ENCODE measurements at regions not wholly inside any gene's neighbourhood (a gene's known extent, or its start where the extent isn't known, plus 50 kb on each side); places are given as distances from the start of the nearest gene placed in this dataset.

- H2AFZ ChIP-seq = no peak overlapping the region
- no peaks in the 10 kb centered on the region for H3K9me3 ChIP-seq (ENCODE audit: low read depth)
- H3K27ac ChIP-seq = no peak overlapping the region
- no peak for DNase-seq (ENCODE audit: low spot score)
- peaks cover 12% of the 10 kb centered on the region for H3K4me1 ChIP-seq (ENCODE audit: insufficient read depth)
- H4K20me1 ChIP-seq (ENCODE audit: insufficient read depth, poor library complexity, severe bottlenecking) = no peaks in the 10 kb centered on the region
- peak overlapping the region; percentile 7 for H3K4me2 ChIP-seq
- no peak overlapping the region for H3K4me3 ChIP-seq
- WGBS (ENCODE audit: low lambda C conversion rate, missing lambda C conversion rate) = 35% methylated on average over 2 of the region's 2 CpGs
- H3K9me2 ChIP-seq (replicated peaks; ENCODE audit: insufficient read depth) = no peaks in the 10 kb centered on the region
- TF ChIP-seq CTCF (IDR thresholded peaks at IDR 0.05; ENCODE audit: poor library complexity) (no peak), EZH2phosphoT487 (IDR thresholded peaks at IDR 0.05; ENCODE audit: low read depth, severe bottlenecking, unreplicated experiment) (no peak), EZH2 (IDR thresholded peaks at IDR 0.05; ENCODE audit: borderline replicate concordance) (no peak)
- no peaks in the 10 kb centered on the region for H3K27me3 ChIP-seq
- no peaks in the 10 kb centered on the region for H3K36me3 ChIP-seq (replicated peaks; ENCODE audit: insufficient read depth, low read depth)
- H3K79me2 ChIP-seq = no peaks in the 10 kb centered on the region
Observed at GRCh38 chr3:107024551-107025026, 352.6 kb upstream of the CCDC54 start.

DNA sequence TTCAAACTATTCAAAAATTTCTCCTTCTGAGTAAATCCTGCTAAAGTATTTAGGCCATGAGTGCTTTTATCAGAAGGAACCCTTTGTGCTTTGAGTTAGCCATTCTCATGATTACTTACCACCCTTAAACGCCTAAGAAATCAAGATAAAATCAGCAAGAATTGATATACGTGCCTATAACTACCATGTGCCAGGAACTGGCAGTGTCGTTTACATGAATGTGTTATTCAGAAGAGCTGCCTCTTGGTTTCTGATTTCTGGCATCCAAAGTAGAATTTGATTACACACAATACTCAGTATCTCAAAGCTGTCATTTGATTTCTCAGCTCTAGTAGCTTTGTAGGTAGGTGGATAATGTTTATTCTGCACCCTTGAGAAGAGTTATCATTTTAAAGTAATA lies 351.3 kb upstream of the CCDC54 start:
- DNase-seq (ENCODE audit: low spot score) = no peak
- Histone ChIP-seq H3K4me2 (no peak overlapping the region), H3K36me3 (replicated peaks; ENCODE audit: insufficient read depth, low read depth) (no peaks in the 10 kb centered on the region), H3K79me2 (no peaks in the 10 kb centered on the region), H3K27ac (no peak overlapping the region), H3K4me1 (ENCODE audit: insufficient read depth) (peaks cover 12% of the 10 kb centered on the region), H4K20me1 (ENCODE audit: insufficient read depth, poor library complexity, severe bottlenecking) (no peaks in the 10 kb centered on the region), H3K4me3 (no peak overlapping the region), H3K9me2 (replicated peaks; ENCODE audit: insufficient read depth) (no peaks in the 10 kb centered on the region), H3K9me3 (ENCODE audit: low read depth) (no peaks in the 10 kb centered on the region), H2AFZ (no peak overlapping the region), H3K27me3 (no peaks in the 10 kb centered on the region)
- 38% methylated on average over 3 of the region's 3 CpGs for whole genome bisulfite sequencing (ENCODE audit: low lambda C conversion rate, missing lambda C conversion rate)
- no peak for TF ChIP-seq CTCF (IDR thresholded peaks at IDR 0.05; ENCODE audit: poor library complexity)
- TF ChIP-seq EZH2phosphoT487 (IDR thresholded peaks at IDR 0.05; ENCODE audit: low read depth, severe bottlenecking, unreplicated experiment) = no peak
- TF ChIP-seq EZH2 (IDR thresholded peaks at IDR 0.05; ENCODE audit: borderline replicate concordance) = no peak

DNA sequence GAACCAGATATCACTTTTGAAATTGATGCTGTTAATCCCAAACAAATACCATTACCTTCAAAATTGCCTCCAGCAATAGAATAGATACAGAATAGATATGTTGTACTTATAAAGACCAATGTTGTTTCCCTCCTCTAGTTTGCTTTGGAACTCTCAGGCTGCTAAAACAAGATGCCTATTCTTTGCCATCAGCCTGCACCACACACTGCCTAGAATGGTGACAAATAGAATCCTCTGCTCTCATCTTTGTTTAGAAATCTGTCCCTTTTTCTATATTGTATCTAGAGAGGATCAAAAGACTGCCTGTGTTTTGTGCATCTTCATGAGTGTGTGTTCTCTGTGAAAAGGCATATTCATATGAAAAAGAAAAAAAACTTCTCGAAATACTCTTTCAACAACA lies 349.2 kb upstream of the CCDC54 start:
- Histone ChIP-seq H3K27me3 (no peaks in the 10 kb centered on the region), H2AFZ (no peak overlapping the region), H3K27ac (no peak overlapping the region), H3K9me3 (ENCODE audit: low read depth) (no peaks in the 10 kb centered on the region), H3K36me3 (replicated peaks; ENCODE audit: insufficient read depth, low read depth) (no peaks in the 10 kb centered on the region), H4K20me1 (ENCODE audit: insufficient read depth, poor library complexity, severe bottlenecking) (no peaks in the 10 kb centered on the region), H3K4me2 (no peak overlapping the region), H3K4me1 (ENCODE audit: insufficient read depth) (peaks cover 12% of the 10 kb centered on the region), H3K9me2 (replicated peaks; ENCODE audit: insufficient read depth) (no peaks in the 10 kb centered on the region), H3K4me3 (no peak overlapping the region), H3K79me2 (no peaks in the 10 kb centered on the region)
- 89% methylated on average over 1 of the region's 1 CpG for WGBS (ENCODE audit: low lambda C conversion rate, missing lambda C conversion rate)
- TF ChIP-seq EZH2phosphoT487 (IDR thresholded peaks at IDR 0.05; ENCODE audit: low read depth, severe bottlenecking, unreplicated experiment) (no peak), CTCF (IDR thresholded peaks at IDR 0.05; ENCODE audit: poor library complexity) (no peak), EZH2 (IDR thresholded peaks at IDR 0.05; ENCODE audit: borderline replicate concordance) (no peak)
- no peak for DNase-seq (ENCODE audit: low spot score)

DNA sequence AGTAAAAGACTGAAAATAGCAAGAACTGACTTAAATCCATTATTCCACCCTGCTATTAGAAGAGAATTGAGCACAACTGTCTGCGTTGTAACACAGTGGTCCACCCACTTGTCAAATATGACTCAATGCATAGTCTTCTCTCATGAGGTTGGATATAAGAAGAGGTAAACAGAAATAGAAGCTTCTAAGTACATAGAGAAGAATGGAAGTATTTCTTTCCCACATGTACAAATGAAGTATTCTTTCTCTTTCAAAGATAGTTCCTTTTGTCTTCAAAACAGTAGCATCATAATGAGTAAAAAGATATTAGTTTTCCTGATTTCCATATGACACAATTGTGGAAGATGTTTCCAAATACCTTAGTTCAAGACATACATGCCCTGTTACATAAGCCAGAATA lies 348.6 kb upstream of the CCDC54 start:
- H3K4me2 ChIP-seq = no peak overlapping the region
- no peaks in the 10 kb centered on the region for H3K36me3 ChIP-seq (replicated peaks; ENCODE audit: insufficient read depth, low read depth)
- H3K9me3 ChIP-seq (ENCODE audit: low read depth) = no peaks in the 10 kb centered on the region
- no peak overlapping the region for H3K27ac ChIP-seq
- no peaks in the 10 kb centered on the region for H3K79me2 ChIP-seq
- no peak overlapping the region for H3K4me3 ChIP-seq
- no peaks in the 10 kb centered on the region for H4K20me1 ChIP-seq (ENCODE audit: insufficient read depth, poor library complexity, severe bottlenecking)
- H3K9me2 ChIP-seq (replicated peaks; ENCODE audit: insufficient read depth) = no peaks in the 10 kb centered on the region
- WGBS (ENCODE audit: low lambda C conversion rate, missing lambda C conversion rate) = 71% methylated on average over 1 of the region's 1 CpG
- peaks cover 12% of the 10 kb centered on the region for H3K4me1 ChIP-seq (ENCODE audit: insufficient read depth)
- TF ChIP-seq CTCF (IDR thresholded peaks at IDR 0.05; ENCODE audit: poor library complexity) (no peak), EZH2 (IDR thresholded peaks at IDR 0.05; ENCODE audit: borderline replicate concordance) (no peak), EZH2phosphoT487 (IDR thresholded peaks at IDR 0.05; ENCODE audit: low read depth, severe bottlenecking, unreplicated experiment) (no peak)
- no peaks in the 10 kb centered on the region for H3K27me3 ChIP-seq
- no peak for DNase-seq (ENCODE audit: low spot score)
- H2AFZ ChIP-seq = no peak overlapping the region
